Neural progenitor cell (in vitro differentiated cells): ENCODE measurements at regions not wholly inside any gene's neighbourhood (a gene's known extent, or its start where the extent isn't known, plus 50 kb on each side); places are given as distances from the start of the nearest gene placed in this dataset.

ENCODE experiments used
- DNase-seq: peaks from one replicate; pipeline ENCODE4 v3.0.0-alpha.2; 2016; ENCODE audit warnings: low spot score
- H2AFZ ChIP-seq: fragments of 200-600 bp; sonication (generic); replicated peaks from 2 replicates; pipeline ENCODE4 v1.6.1; 2016; ENCODE audit warnings: antibody characterized with exemption
- H3F3A ChIP-seq: fragments of 200-600 bp; sonication (generic); 2 replicates; pipeline ENCODE4 v1.6.1; 2016; ENCODE audit warnings: antibody characterized with exemption, low read depth
- H3K27ac ChIP-seq: fragments of 200-600 bp; sonication (generic); 2 replicates; pipeline ENCODE4 v1.5.1; 2016; ENCODE audit warnings: mild to moderate bottlenecking
- H3K27me3 ChIP-seq: fragments of 200-600 bp; sonication (generic); 2 replicates; pipeline ENCODE4 v1.6.1; 2016; ENCODE audit warnings: mild to moderate bottlenecking, moderate library complexity
- H3K36me3 ChIP-seq: fragments of 200-600 bp; sonication (generic); 2 replicates; pipeline ENCODE4 v1.5.1; 2016
- H3K4me1 ChIP-seq: fragments of 200-600 bp; sonication (generic); 2 replicates; pipeline ENCODE4 v1.6.1; 2016; ENCODE audit warnings: mixed run types
- H3K4me2 ChIP-seq: fragments of 200-600 bp; sonication (generic); 2 replicates; pipeline ENCODE4 v1.6.1; 2016
- H3K4me3 ChIP-seq: fragments of 200-600 bp; sonication (generic); 2 replicates; pipeline ENCODE4 v1.5.1; 2016
- H3K79me2 ChIP-seq: fragments of 200-600 bp; sonication (generic); 2 replicates; pipeline ENCODE4 v1.6.1; 2016; ENCODE audit warnings: low read depth
- H3K9ac ChIP-seq: fragments of 200-600 bp; sonication (generic); 2 replicates; pipeline ENCODE4 v1.6.1; 2016
- H3K9me3 ChIP-seq: fragments of 200-600 bp; sonication (generic); 2 replicates; pipeline ENCODE4 v1.5.1; 2016; ENCODE audit warnings: low read depth
- H4K20me1 ChIP-seq: fragments of 200-600 bp; sonication (generic); 2 replicates; pipeline ENCODE4 v1.6.1; 2016; ENCODE audit warnings: low read depth
- H3K27ac Mint-ChIP-seq: 3 replicates; pipeline ENCODE4 v1.8.0; 2021; ENCODE audit warnings: mixed read lengths
- H3K27me3 Mint-ChIP-seq: 2 replicates; pipeline ENCODE4 v1.8.0; 2022; ENCODE audit warnings: low read depth, mild to moderate bottlenecking, inconsistent platforms, moderate library complexity, mixed read lengths; ENCODE audit not compliant: insufficient read depth
- H3K36me3 Mint-ChIP-seq: 3 replicates; pipeline ENCODE4 v1.8.0; 2021; ENCODE audit warnings: mixed read lengths
- H3K4me1 Mint-ChIP-seq: 3 replicates; pipeline ENCODE4 v1.8.0; 2021; ENCODE audit warnings: mixed read lengths
- H3K4me3 Mint-ChIP-seq: 3 replicates; pipeline ENCODE4 v1.8.0; 2021; ENCODE audit warnings: mild to moderate bottlenecking, moderate library complexity, mixed read lengths
- H3K9me3 Mint-ChIP-seq: 3 replicates; pipeline ENCODE4 v1.8.0; 2020; ENCODE audit warnings: mixed read lengths
- EZH2 ChIP-seq: fragments of 200-600 bp; sonication (generic); IDR thresholded peaks from 2 replicates; pipeline ENCODE4 v1.6.1; 2017; ENCODE audit warnings: antibody characterized with exemption, mild to moderate bottlenecking, moderate library complexity
- EZH2phosphoT487 ChIP-seq: fragments of 200-600 bp; sonication (generic); IDR thresholded peaks from 2 replicates; pipeline ENCODE4 v1.6.1; 2017; ENCODE audit warnings: antibody characterized with exemption
- TF ChIP-seq, protein P1 (sequence below): fragments of 200-600 bp; sonication (generic); IDR thresholded peaks from 2 replicates; pipeline ENCODE4 v1.5.1; 2017; ENCODE audit warnings: antibody characterized with exemption, mild to moderate bottlenecking

DNA sequence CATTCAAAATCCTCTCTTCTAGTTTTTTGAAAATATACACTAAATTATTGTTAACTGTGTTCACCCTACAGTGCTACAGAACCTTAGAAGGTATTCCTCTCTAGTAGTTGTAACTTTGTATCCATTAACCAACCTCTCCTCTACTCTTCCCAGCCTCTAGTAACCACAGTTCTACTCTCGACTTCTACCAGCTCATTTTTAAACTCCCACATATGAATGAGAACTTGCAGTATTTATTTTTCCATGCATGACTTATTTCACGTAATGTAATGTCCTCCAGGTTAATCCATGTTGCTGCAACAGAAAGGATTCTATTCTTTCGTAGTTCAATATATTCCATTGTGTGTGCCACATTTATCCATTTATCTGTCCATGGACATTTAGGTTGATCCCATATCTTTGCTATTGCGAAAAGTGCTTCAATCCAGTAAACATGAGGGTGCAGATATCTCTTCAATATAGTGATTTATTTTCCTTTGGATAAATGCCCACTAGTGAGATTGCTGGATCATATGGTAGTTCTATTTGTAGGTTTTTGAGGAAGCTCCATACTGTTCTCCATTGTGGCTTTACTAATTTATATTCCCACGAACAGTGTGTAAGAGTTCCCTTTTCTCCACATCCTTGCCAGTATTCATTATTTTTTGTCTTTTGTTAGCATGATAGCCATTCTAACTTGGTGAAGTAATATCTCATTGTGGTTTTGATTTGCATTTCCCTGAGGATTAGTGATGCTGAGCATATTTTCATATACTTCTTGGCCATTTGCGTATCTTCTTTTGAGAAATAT lies 113.7 kb upstream of the SMAD3 start:
- Histone ChIP-seq H3K4me3 (no peak overlapping the region), H3K27ac (no peak overlapping the region), H3K4me1 (no peaks in the 10 kb centered on the region), H3K9me3 (no peaks in the 10 kb centered on the region), H3K79me2 (no peaks in the 10 kb centered on the region), H3K4me2 (no peak overlapping the region), H4K20me1 (no peaks in the 10 kb centered on the region), H3K36me3 (no peaks in the 10 kb centered on the region), H3K27me3 (no peaks in the 10 kb centered on the region), H3F3A (no peaks in the 10 kb centered on the region), H3K9ac (no peak overlapping the region), H2AFZ (no peak overlapping the region)
- no peak for DNase-seq
- H3K4me1 Mint-ChIP-seq, result no peaks in the 10 kb centered on the region
- H3K36me3 Mint-ChIP-seq, result no peaks in the 10 kb centered on the region
- no peaks in the 10 kb centered on the region for H3K9me3 Mint-ChIP-seq
- H3K27me3 Mint-ChIP-seq, result peaks cover 14% of the 10 kb centered on the region
- no peak overlapping the region for H3K4me3 Mint-ChIP-seq
- H3K27ac Mint-ChIP-seq, result no peak overlapping the region
- no peak for TF ChIP-seq EZH2
- no peak for TF ChIP-seq EZH2phosphoT487
- TF ChIP-seq, protein P1, sequence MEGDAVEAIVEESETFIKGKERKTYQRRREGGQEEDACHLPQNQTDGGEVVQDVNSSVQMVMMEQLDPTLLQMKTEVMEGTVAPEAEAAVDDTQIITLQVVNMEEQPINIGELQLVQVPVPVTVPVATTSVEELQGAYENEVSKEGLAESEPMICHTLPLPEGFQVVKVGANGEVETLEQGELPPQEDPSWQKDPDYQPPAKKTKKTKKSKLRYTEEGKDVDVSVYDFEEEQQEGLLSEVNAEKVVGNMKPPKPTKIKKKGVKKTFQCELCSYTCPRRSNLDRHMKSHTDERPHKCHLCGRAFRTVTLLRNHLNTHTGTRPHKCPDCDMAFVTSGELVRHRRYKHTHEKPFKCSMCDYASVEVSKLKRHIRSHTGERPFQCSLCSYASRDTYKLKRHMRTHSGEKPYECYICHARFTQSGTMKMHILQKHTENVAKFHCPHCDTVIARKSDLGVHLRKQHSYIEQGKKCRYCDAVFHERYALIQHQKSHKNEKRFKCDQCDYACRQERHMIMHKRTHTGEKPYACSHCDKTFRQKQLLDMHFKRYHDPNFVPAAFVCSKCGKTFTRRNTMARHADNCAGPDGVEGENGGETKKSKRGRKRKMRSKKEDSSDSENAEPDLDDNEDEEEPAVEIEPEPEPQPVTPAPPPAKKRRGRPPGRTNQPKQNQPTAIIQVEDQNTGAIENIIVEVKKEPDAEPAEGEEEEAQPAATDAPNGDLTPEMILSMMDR, result no peak

DNA sequence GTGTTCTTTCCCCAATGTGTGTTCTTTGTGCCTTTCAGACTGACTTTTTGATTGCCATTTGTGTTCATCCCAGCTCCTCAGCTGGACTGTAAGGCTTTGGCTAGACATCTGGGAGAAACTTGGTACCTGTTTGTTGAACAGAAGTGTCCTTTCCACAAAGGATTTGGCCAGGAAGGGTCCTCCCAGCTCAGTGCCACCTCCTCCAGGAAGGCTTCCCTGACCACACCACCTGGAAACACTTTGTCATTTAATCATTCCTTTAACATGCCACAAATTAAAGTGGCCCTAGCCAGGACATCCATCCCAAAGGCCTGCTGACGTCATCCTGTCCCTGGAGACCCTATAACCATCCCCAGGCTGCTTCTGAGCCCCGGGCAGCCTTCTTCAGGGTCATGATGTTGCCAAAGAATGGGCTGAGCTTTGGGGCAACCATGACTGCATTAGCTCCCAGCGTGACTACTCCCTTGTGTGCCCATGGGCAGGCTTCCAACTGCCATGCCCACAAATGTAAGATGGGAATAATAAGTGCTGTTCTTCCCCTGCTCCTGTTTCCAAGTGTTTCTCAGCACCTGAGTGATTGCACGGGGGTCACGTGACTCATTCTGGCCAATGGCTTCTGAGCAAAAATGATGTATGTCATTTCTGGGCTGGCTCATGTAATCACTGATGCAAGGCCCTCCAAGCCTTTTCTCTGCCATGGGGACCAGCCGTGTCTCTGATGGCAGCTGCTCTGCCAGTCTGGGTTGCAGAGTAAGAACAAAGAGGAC lies 112.5 kb upstream of the SMAD3 start:
- Histone ChIP-seq H3K27ac (no peak overlapping the region), H3K4me3 (no peak overlapping the region), H4K20me1 (no peaks in the 10 kb centered on the region), H3K27me3 (no peaks in the 10 kb centered on the region), H3K4me1 (no peaks in the 10 kb centered on the region), H3K36me3 (no peaks in the 10 kb centered on the region), H3F3A (no peaks in the 10 kb centered on the region), H3K9me3 (no peaks in the 10 kb centered on the region), H3K79me2 (no peaks in the 10 kb centered on the region), H3K9ac (no peak overlapping the region), H3K4me2 (no peak overlapping the region), H2AFZ (no peak overlapping the region)
- Mint-ChIP-seq H3K4me1 (no peaks in the 10 kb centered on the region), H3K36me3 (no peaks in the 10 kb centered on the region), H3K27me3 (peaks cover 14% of the 10 kb centered on the region), H3K9me3 (no peaks in the 10 kb centered on the region), H3K4me3 (no peak overlapping the region), H3K27ac (no peak overlapping the region)
- TF ChIP-seq, protein P1, result no peak
- TF ChIP-seq EZH2 (no peak), EZH2phosphoT487 (no peak)
- DNase-seq, result no peak

DNA sequence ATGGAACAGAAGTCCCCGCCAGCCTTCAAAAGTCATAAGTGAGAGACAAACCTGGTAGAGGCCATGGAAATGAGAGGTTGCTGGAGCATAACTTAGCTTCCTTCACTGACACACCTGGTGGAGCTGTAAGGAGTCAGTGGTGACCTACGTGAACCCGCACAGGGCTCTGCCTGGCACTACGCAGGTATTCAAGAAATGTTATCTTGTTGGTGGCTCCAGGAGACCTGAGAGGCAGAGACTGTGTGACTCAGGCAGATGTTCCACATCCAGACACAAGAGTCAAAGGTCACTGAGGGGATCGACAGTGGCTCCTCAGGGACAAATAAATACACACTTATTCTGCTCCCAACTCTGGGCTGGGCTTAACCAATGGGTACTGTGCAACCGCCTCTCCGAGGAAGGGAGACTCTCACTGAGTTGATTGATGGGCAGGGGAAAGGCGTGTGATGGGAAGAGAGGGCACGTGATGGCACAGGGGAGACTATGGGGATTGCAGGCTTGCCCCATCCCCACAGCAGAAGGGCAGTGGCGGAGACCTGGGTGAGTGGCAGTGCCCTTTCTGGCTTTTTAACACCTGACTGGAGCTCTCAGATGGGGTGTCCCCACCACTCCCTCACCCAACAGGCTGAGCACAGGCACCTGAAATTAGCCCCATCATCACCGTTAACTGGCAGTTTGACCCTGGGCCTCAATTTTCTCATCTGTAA lies 111.7 kb upstream of the SMAD3 start:
- no peak overlapping the region for H3K4me3 ChIP-seq
- no peaks in the 10 kb centered on the region for H3K27me3 ChIP-seq
- Mint-ChIP-seq H3K4me1 (no peaks in the 10 kb centered on the region), H3K27ac (no peak overlapping the region), H3K27me3 (peaks cover 16% of the 10 kb centered on the region), H3K9me3 (no peaks in the 10 kb centered on the region), H3K36me3 (no peaks in the 10 kb centered on the region), H3K4me3 (no peak overlapping the region)
- no peak for TF ChIP-seq EZH2
- TF ChIP-seq EZH2phosphoT487, result no peak
- TF ChIP-seq, protein P1, result no peak
- H2AFZ ChIP-seq, result no peak overlapping the region
- H3K4me2 ChIP-seq, result no peak overlapping the region
- H3K79me2 ChIP-seq, result no peaks in the 10 kb centered on the region
- no peaks in the 10 kb centered on the region for H3K4me1 ChIP-seq
- H3K27ac ChIP-seq, result no peak overlapping the region
- no peak for DNase-seq
- no peaks in the 10 kb centered on the region for H3K9me3 ChIP-seq
- H3K9ac ChIP-seq, result no peak overlapping the region
- no peaks in the 10 kb centered on the region for H3K36me3 ChIP-seq
- no peaks in the 10 kb centered on the region for H4K20me1 ChIP-seq
- H3F3A ChIP-seq, result no peaks in the 10 kb centered on the region
